Panc1 (cell line): ENCODE measurements at regions not wholly inside any gene's neighbourhood (a gene's known extent, or its start where the extent isn't known, plus 50 kb on each side); places are given as distances from the start of the nearest gene placed in this dataset.

Source experiments
- ATAC-seq: fragments of 200-7000 bp; cut with Tn5 transposase; 2 replicates; pipeline ENCODE4 v1.9.1; 2020; ENCODE audit warnings: mild to moderate bottlenecking, moderate library complexity
- BruUV-seq: library from RNA; stranded (reverse); fragments of 400-500 nt; replicated peaks from 2 replicates; lab custom pipeline; 2021; lab: Mats Ljungman, UMichigan
- CTCF ChIA-PET: fragments of 300-600 bp; sonication (Branson Sonifier 250); formaldehyde crosslinking; loops from one replicate; lab custom pipeline; 2022; ENCODE audit warnings: antibody characterized with exemption; lab: Charles Lee
- POLR2A ChIA-PET: fragments of 300-600 bp; sonication (Branson Sonifier 250); formaldehyde crosslinking; loops from one replicate; lab custom pipeline; 2022; ENCODE audit warnings: antibody characterized with exemption; lab: Charles Lee
- DNase-seq: peaks from one replicate; pipeline ENCODE4 v3.0.0-alpha.2; 2010; ENCODE audit warnings: low read depth, low spot score
- H3K27ac ChIP-seq: 2 replicates; pipeline ENCODE4 v1.5.1; 2011; ENCODE audit warnings: mild to moderate bottlenecking, low read length, inconsistent platforms
- H3K27me3 ChIP-seq: fragments of 200-500 bp; sonication (Bioruptor generic); 2 replicates; pipeline ENCODE4 v1.6.0; 2014; ENCODE audit warnings: low read length, inconsistent platforms; ENCODE audit not compliant: control insufficient read depth, insufficient read depth
- H3K36me3 ChIP-seq: fragments of 200-500 bp; sonication (Bioruptor generic); 2 replicates; pipeline ENCODE4 v1.5.1; 2014; ENCODE audit warnings: inconsistent platforms, mild to moderate bottlenecking, low read length, moderate library complexity; ENCODE audit not compliant: control insufficient read depth, insufficient read depth
- H3K4me1 ChIP-seq: 2 replicates; pipeline ENCODE4 v1.5.1; 2011; ENCODE audit warnings: inconsistent platforms, mild to moderate bottlenecking, low read length, moderate library complexity; ENCODE audit not compliant: control insufficient read depth, insufficient read depth
- H3K4me3 ChIP-seq, 2 experiments: 2 replicates each; pipeline ENCODE4 v1.5.1; 2011 to 2012; ENCODE audit warnings: low read depth in 2 of 2, low read length in 2 of 2, mild to moderate bottlenecking in 2 of 2, inconsistent platforms in 1 of 2, moderate library complexity in 1 of 2
- H3K9me3 ChIP-seq: fragments of 200-500 bp; sonication (Bioruptor generic); 2 replicates; pipeline ENCODE4 v1.5.1; 2014; ENCODE audit warnings: low read depth, mild to moderate bottlenecking, inconsistent platforms, low read length, moderate library complexity; ENCODE audit not compliant: control insufficient read depth, insufficient read depth
- POLR2AphosphoS5 ChIP-seq: IDR thresholded peaks from 2 replicates; pipeline ENCODE4 v1.6.1; 2012; ENCODE audit warnings: mild to moderate bottlenecking, low read depth, low read length, moderate library complexity
- SIN3A ChIP-seq: IDR thresholded peaks from 2 replicates; pipeline ENCODE4 v1.6.1; 2012; ENCODE audit warnings: low read depth, mild to moderate bottlenecking, low read length, moderate library complexity, borderline replicate concordance; ENCODE audit not compliant: insufficient read depth
- TCF7L2 ChIP-seq: IDR thresholded peaks from 2 replicates; pipeline ENCODE4 v1.6.1; 2011; ENCODE audit warnings: mild to moderate bottlenecking, low read depth, low read length, inconsistent platforms
- in situ Hi-C: cut with HindIII; loops from 2 replicates; pipeline ENCODE4 v1.10.0; 2016; ENCODE audit warnings: low sequenced_read_pairs, low pct_unique_long_range_greater_than_20kb
- intact Hi-C: fragments of 100-400 bp; cut with micrococcal nuclease; formaldehyde crosslinking; loops from one replicate; pipeline ENCODE4 v1.10.0; 2022; ENCODE audit not compliant: unreplicated experiment
- TF ChIP-seq, protein P1 (sequence below): fragments of 450-650 bp; IDR thresholded peaks from 2 replicates; pipeline ENCODE4 v1.5.1; 2017; ENCODE audit warnings: mild to moderate bottlenecking
- TF ChIP-seq, protein P2 (sequence below), 2 experiments: IDR thresholded peaks; 2 replicates each; pipeline ENCODE4 v1.6.1; 2011 to 2012; ENCODE audit warnings: low read depth in 2 of 2, control low read depth in 1 of 2, low read length in 1 of 2, mild to moderate bottlenecking in 1 of 2, moderate library complexity in 1 of 2; ENCODE audit not compliant: insufficient read depth in 1 of 2

DNA sequence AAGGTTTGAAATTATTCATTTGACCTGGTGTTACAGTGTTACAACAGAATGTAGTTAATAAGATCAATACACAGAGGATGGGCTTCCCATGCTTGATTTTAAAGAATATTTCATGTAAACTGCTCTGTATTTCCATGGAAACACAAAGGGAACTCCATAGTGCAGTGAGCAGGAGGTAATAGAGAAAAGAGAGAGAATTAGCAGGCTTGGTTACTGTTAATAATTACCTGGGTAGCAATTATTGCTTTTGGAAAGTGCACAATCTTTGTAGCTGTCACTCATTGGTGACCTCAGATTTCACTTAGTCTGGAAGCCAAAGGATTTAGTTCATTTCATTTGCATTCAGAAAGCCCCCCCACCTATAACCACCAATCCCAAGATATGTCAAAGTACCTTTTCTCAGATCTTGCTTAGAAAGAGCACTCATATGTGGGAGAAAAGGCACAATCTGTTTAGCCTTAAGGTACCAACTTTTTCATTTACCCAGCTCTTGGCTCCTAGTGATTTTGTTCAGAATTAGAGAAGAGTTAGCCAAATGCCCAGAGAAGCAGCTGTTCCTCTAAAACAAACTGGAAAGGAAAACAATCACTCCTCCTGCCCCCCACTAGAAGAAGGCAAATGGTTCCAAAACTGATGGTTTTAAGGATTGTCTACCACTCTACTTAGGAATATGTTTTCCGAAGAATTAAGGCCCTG is 234.5 kb upstream of the SLC24A2 start:
- ChIA-PET CTCF (no interaction called here), POLR2A (no interaction called here)
- intact Hi-C loops (no loop called here), in situ Hi-C loops (no loop called here)
- H3K4me3 ChIP-seq: no peak overlapping the region
- H3K4me1 ChIP-seq: no peaks in the 10 kb centered on the region
- ATAC-seq (no peak), DNase-seq (no peak)
- no peaks in the 10 kb centered on the region for H3K9me3 ChIP-seq
- H3K36me3 ChIP-seq: no peaks in the 10 kb centered on the region
- no peak overlapping the region for H3K27ac ChIP-seq
- H3K27me3 ChIP-seq: no peaks in the 10 kb centered on the region
- TF ChIP-seq POLR2AphosphoS5 (no peak), TCF7L2 (no peak), SIN3A (no peak)
- TF ChIP-seq, protein P1, sequence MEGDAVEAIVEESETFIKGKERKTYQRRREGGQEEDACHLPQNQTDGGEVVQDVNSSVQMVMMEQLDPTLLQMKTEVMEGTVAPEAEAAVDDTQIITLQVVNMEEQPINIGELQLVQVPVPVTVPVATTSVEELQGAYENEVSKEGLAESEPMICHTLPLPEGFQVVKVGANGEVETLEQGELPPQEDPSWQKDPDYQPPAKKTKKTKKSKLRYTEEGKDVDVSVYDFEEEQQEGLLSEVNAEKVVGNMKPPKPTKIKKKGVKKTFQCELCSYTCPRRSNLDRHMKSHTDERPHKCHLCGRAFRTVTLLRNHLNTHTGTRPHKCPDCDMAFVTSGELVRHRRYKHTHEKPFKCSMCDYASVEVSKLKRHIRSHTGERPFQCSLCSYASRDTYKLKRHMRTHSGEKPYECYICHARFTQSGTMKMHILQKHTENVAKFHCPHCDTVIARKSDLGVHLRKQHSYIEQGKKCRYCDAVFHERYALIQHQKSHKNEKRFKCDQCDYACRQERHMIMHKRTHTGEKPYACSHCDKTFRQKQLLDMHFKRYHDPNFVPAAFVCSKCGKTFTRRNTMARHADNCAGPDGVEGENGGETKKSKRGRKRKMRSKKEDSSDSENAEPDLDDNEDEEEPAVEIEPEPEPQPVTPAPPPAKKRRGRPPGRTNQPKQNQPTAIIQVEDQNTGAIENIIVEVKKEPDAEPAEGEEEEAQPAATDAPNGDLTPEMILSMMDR: no peak
- TF ChIP-seq, protein P2, sequence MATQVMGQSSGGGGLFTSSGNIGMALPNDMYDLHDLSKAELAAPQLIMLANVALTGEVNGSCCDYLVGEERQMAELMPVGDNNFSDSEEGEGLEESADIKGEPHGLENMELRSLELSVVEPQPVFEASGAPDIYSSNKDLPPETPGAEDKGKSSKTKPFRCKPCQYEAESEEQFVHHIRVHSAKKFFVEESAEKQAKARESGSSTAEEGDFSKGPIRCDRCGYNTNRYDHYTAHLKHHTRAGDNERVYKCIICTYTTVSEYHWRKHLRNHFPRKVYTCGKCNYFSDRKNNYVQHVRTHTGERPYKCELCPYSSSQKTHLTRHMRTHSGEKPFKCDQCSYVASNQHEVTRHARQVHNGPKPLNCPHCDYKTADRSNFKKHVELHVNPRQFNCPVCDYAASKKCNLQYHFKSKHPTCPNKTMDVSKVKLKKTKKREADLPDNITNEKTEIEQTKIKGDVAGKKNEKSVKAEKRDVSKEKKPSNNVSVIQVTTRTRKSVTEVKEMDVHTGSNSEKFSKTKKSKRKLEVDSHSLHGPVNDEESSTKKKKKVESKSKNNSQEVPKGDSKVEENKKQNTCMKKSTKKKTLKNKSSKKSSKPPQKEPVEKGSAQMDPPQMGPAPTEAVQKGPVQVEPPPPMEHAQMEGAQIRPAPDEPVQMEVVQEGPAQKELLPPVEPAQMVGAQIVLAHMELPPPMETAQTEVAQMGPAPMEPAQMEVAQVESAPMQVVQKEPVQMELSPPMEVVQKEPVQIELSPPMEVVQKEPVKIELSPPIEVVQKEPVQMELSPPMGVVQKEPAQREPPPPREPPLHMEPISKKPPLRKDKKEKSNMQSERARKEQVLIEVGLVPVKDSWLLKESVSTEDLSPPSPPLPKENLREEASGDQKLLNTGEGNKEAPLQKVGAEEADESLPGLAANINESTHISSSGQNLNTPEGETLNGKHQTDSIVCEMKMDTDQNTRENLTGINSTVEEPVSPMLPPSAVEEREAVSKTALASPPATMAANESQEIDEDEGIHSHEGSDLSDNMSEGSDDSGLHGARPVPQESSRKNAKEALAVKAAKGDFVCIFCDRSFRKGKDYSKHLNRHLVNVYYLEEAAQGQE (IDR thresholded peaks at IDR 0.05; ENCODE audit: insufficient read depth in 1 of 2, low read depth in 2 of 2, low read length in 1 of 2): no peak
- BruUV-seq: no TSS peak

DNA sequence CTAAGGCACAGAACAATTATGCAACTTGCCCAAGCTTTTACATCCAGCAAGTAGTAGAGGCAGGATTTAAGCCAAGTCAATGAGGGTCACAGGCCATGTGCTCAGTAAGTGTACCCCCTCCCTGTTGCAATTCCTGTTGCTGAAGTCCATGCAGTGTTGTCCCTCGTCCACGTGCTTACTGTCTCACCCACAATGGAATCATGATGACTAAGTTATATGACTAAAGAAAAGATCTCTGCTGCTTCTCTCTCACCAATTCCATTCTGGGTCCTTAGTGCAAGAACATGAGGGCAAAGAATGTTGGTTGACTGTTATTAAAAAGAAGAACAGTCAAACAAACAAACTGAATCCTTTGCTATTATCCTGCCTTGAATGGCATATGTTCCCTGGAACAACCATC is 233.6 kb upstream of the SLC24A2 start:
- Histone ChIP-seq H3K4me1 (no peaks in the 10 kb centered on the region), H3K4me3 (no peak overlapping the region), H3K9me3 (no peaks in the 10 kb centered on the region), H3K36me3 (no peaks in the 10 kb centered on the region), H3K27ac (no peak overlapping the region), H3K27me3 (no peaks in the 10 kb centered on the region)
- in situ Hi-C loops: no loop called here
- TF ChIP-seq TCF7L2: no peak
- TF ChIP-seq, protein P2 (IDR thresholded peaks at IDR 0.05; ENCODE audit: insufficient read depth in 1 of 2, low read depth in 2 of 2, low read length in 1 of 2): no peak
- TF ChIP-seq SIN3A: no peak
- TF ChIP-seq POLR2AphosphoS5: no peak
- TF ChIP-seq, protein P1: no peak
- intact Hi-C loops: no loop called here
- BruUV-seq: no TSS peak
- no peak for ATAC-seq
- DNase-seq: no peak
- POLR2A ChIA-PET: no interaction called here
- CTCF ChIA-PET: no interaction called here
